ENCODE measurements at regions not wholly inside any gene's neighbourhood (a gene's known extent, or its start where the extent isn't known, plus 50 kb on each side); places are given as distances from the start of the nearest gene placed in this dataset.

DNA sequence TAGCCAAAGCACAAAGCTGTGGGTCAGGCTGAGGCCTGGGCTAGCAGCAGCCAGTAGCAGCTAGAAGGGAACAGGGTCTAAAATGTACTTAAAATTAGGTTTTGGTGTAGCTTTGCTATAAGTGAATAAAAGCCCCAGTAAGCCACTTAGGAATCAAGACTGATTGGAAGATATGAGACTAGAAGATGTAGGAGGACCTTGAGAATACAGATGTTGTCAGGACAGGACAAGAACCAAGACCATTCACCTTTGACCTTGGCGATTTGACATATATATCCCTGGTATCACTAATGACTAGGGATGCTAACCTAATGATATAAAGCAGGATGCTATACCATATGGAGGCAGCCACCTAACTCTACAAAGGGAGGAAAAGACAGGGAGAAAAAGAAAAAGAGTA is 238.1 kb downstream of the FBXO8 start:
- Histone ChIP-seq H3K18ac (ENCODE audit: extremely low read depth, low read length) (no peak overlapping the region), H3K9ac (replicated peaks in 1 of 4; ENCODE audit: extremely low read depth in 1 of 4, low read depth in 3 of 4, low read length in 3 of 4) (no peak overlapping the region), H2BK5ac (ENCODE audit: low read depth, low read length) (no peak overlapping the region), H3K79me1 (ENCODE audit: low read depth, low read length) (no peaks in the 10 kb centered on the region), H2AK5ac (ENCODE audit: low read depth, low read length) (no peak overlapping the region), H3K56ac (replicated peaks; ENCODE audit: insufficient read length, low read depth, low read length) (no peak overlapping the region), H3K27me3 (replicated peaks in 1 of 4; ENCODE audit: control insufficient read depth in 3 of 4, extremely low read depth in 1 of 4, insufficient read depth in 3 of 4, low read length in 3 of 4) (no peaks in the 10 kb centered on the region), H2AFZ (ENCODE audit: low read length) (no peak overlapping the region), H3K79me2 (ENCODE audit: control insufficient read depth in 1 of 2, insufficient read depth in 2 of 2, low read length in 2 of 2) (no peaks in the 10 kb centered on the region), H4K91ac (replicated peaks; ENCODE audit: insufficient read length, low read length) (no peak overlapping the region), H3K4me3 (ENCODE audit: extremely low read depth in 1 of 4, insufficient read depth in 2 of 4, low read depth in 3 of 4, low read length in 4 of 4) (no peak overlapping the region), H2BK20ac (ENCODE audit: low read length) (no peak overlapping the region), H4K8ac (ENCODE audit: extremely low read depth, insufficient read depth, low read length) (no peak overlapping the region), H4K20me1 (replicated peaks in 1 of 2; ENCODE audit: control insufficient read depth in 1 of 2, insufficient read depth in 2 of 2, low read length in 2 of 2) (no peaks in the 10 kb centered on the region), H4K5ac (ENCODE audit: insufficient read length, low read depth, low read length) (no peak overlapping the region), H3K23me2 (ENCODE audit: low read depth, low read length) (no peaks in the 10 kb centered on the region), H3K4me2 (ENCODE audit: insufficient read depth in 1 of 2, low read depth in 2 of 2, low read length in 2 of 2) (no peak overlapping the region), H2BK12ac (ENCODE audit: low read depth, low read length) (no peak overlapping the region), H2BK15ac (ENCODE audit: low read length) (no peak overlapping the region), H3K36me3 (ENCODE audit: control insufficient read depth in 2 of 4, insufficient read depth in 4 of 4, low read length in 3 of 4) (no peaks in the 10 kb centered on the region), H3K9me3 (ENCODE audit: insufficient read depth in 2 of 2, low read depth in 1 of 2, low read length in 1 of 2) (no peaks in the 10 kb centered on the region), H3K27ac (ENCODE audit: low read depth, low read length) (no peak overlapping the region), H3K23ac (ENCODE audit: insufficient read length) (no peak overlapping the region), H3K14ac (ENCODE audit: insufficient read length) (no peak overlapping the region), H3K4ac (replicated peaks; ENCODE audit: insufficient read length, low read depth, low read length) (no peak overlapping the region), H3K4me1 (replicated peaks in 1 of 4; ENCODE audit: control insufficient read depth in 3 of 4, insufficient read depth in 4 of 4, low read length in 3 of 4) (peaks cover 4 to 10% (median 9%) of the 10 kb centered on the region in 4 experiments; a peak in 5 of 7 replicates), H2BK120ac (replicated peaks; ENCODE audit: low read depth, low read length) (no peak overlapping the region)
- DNase-seq (ENCODE audit: low read depth in 1 of 2, low spot score in 2 of 2) (no peak), FAIRE-seq (no peak)
- POLR2A ChIA-PET (ENCODE audit: partially characterized antibody): no interaction called here
- CTCF ChIA-PET (ENCODE audit: partially characterized antibody): no interaction called here
- WGBS, 2 experiments (ENCODE audit: extremely low coverage in 1 of 2, insufficient coverage in 1 of 2, insufficient read length in 1 of 2, insufficient replicate concordance in 2 of 2, low coverage in 1 of 2, low lambda C conversion rate in 2 of 2, missing lambda C conversion rate in 1 of 2): 85% methylated on average over 1 of the region's 1 CpG; no CpG with 5 or more reads in 1 of the 2 experiments
- TF ChIP-seq POU5F1 (IDR thresholded peaks at IDR 0.05; ENCODE audit: low read depth, low read length) (no peak), SIN3A (conservative IDR thresholded peaks at IDR 0.05 in 1 of 2, IDR thresholded peaks at IDR 0.05 in 1 of 2; ENCODE audit: low read depth in 1 of 2, low read length in 2 of 2) (no peak), CTBP2 (IDR thresholded peaks at IDR 0.05; ENCODE audit: borderline replicate concordance, insufficient read depth, insufficient read length, low read length) (no peak), EGR1 (IDR thresholded peaks at IDR 0.05; ENCODE audit: borderline replicate concordance, low read depth, low read length) (no peak), CBX5 (IDR thresholded peaks at IDR 0.05; ENCODE audit: low read depth, low read length) (no peak), MAFK (IDR thresholded peaks at IDR 0.05; ENCODE audit: low read depth, low read length) (no peak), JUN (IDR thresholded peaks at IDR 0.05; ENCODE audit: low read depth, low read length) (no peak), USF2 (IDR thresholded peaks at IDR 0.05; ENCODE audit: low read length) (no peak), ZNF274 (IDR thresholded peaks at IDR 0.05; ENCODE audit: borderline replicate concordance, extremely low read depth, low read length) (no peak), SIX5 (IDR thresholded peaks at IDR 0.05; ENCODE audit: low read depth, low read length) (no peak), ATF3 (IDR thresholded peaks at IDR 0.05; ENCODE audit: insufficient read depth, low read depth, low read length) (no peak), SIRT6 (IDR thresholded peaks at IDR 0.05; ENCODE audit: low read length) (no peak), RXRA (IDR thresholded peaks at IDR 0.05; ENCODE audit: insufficient read depth, low read depth, low read length) (no peak)
